GM12874 (cell line): ENCODE measurements at regions not wholly inside any gene's neighbourhood (a gene's known extent, or its start where the extent isn't known, plus 50 kb on each side); places are given as distances from the start of the nearest gene placed in this dataset.

Experiments
- CTCF ChIP-seq: IDR thresholded peaks from 2 replicates; pipeline ENCODE4 v1.5.1; 2011; ENCODE audit warnings: low read depth, mild to moderate bottlenecking, control low read depth, low read length, moderate library complexity; ENCODE audit not compliant: insufficient read depth

- TF ChIP-seq CTCF = no peak
Measured at GRCh38 chr6:84390334-84390733, 162.9 kb upstream of the CEP162 start.

- TF ChIP-seq CTCF = no peak
Measured at GRCh38 chr6:84379142-84379541, 151.7 kb upstream of the CEP162 start.

GRCh38 chr6:84372290-84372689 is 144.8 kb upstream of the CEP162 start:
- TF ChIP-seq CTCF = no peak

- no peak for TF ChIP-seq CTCF
Measured at GRCh38 chr6:84371681-84372080, 144.2 kb upstream of the CEP162 start.

GRCh38 chr6:84362193-84362821 is 134.9 kb upstream of the CEP162 start:
- TF ChIP-seq CTCF = no peak

- TF ChIP-seq CTCF = no peak
Measured at GRCh38 chr6:84361372-84362192, 134.1 kb upstream of the CEP162 start.

GRCh38 chr6:84360039-84360438 is 132.6 kb upstream of the CEP162 start:
- TF ChIP-seq CTCF = no peak
